GM10248 (cell line): ENCODE measurements at regions not wholly inside any gene's neighbourhood (a gene's known extent, or its start where the extent isn't known, plus 50 kb on each side); places are given as distances from the start of the nearest gene placed in this dataset.

ENCODE experiments used
- CTCF ChIA-PET: fragments of 300-600 bp; sonication (Branson Sonifier 250); formaldehyde crosslinking; extraction: SDS; loops from one replicate; lab custom pipeline; 2021; ENCODE audit warnings: antibody characterized with exemption; lab: Yijun Ruan, JAX
- POLR2A ChIA-PET: fragments of 350-650 bp; sonication (Branson Sonifier 250); formaldehyde crosslinking; extraction: SDS; loops from one replicate; lab custom pipeline; 2020; ENCODE audit warnings: antibody characterized with exemption; lab: Yijun Ruan, JAX
- DNase-seq: peaks from one replicate; pipeline ENCODE4 v3.0.0; 2012; ENCODE audit errors: extremely low spot score
- TF ChIP-seq, protein P1 (sequence below): IDR thresholded peaks from 2 replicates; pipeline ENCODE4 v1.5.1; 2012; ENCODE audit warnings: mild to moderate bottlenecking, low read depth; ENCODE audit errors: extremely low read depth, missing control alignments, control extremely low read depth

DNA sequence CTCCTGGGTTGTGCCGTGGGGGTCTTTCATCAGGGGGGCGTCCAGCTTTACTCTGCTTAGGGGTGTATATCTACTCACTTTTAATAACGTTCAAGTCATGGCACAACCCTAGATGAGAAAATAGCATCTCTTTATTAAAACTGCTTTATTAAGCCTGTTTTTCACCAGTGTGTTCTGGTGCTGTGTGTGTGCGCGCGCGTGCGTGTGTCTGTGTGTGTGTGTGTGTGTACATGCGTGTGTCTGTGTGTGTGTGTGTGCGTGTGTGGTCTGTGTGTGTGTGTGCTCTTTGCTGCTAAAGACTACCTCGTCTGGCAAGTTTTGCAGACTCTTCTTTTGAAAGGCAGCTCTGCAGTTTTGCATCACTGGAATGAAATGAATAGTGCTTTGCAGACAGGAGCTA lies 390.9 kb upstream of the MKI67 start:
- TF ChIP-seq, protein P1, sequence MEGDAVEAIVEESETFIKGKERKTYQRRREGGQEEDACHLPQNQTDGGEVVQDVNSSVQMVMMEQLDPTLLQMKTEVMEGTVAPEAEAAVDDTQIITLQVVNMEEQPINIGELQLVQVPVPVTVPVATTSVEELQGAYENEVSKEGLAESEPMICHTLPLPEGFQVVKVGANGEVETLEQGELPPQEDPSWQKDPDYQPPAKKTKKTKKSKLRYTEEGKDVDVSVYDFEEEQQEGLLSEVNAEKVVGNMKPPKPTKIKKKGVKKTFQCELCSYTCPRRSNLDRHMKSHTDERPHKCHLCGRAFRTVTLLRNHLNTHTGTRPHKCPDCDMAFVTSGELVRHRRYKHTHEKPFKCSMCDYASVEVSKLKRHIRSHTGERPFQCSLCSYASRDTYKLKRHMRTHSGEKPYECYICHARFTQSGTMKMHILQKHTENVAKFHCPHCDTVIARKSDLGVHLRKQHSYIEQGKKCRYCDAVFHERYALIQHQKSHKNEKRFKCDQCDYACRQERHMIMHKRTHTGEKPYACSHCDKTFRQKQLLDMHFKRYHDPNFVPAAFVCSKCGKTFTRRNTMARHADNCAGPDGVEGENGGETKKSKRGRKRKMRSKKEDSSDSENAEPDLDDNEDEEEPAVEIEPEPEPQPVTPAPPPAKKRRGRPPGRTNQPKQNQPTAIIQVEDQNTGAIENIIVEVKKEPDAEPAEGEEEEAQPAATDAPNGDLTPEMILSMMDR: no peak
- DNase-seq: no peak
- ChIA-PET POLR2A (no interaction called here), CTCF (no interaction called here)

DNA sequence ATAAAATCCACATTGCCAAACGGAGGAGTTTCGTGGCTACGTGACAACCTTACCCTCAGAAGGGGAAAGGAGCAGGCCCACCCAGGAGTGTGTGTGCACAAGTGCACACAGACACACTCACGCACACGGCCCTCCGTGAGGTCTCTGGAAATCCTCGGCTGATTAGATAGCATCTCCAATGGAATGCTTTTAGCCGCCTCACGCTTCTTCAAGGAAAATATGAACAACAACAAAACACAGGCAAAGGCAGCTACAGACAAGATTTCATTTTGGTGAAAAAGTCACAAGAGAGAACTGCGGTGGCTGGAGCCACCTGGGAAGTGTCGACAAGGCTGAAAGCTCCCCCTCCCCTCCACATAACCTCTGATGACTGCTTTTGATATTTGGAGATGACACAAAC lies 391.8 kb upstream of the MKI67 start:
- DNase-seq: no peak
- ChIA-PET POLR2A (no interaction called here), CTCF (no interaction called here)
- TF ChIP-seq, protein P1: no peak

GRCh38 chr10:128519581-128519980 lies 393.4 kb upstream of the MKI67 start:
- CTCF ChIA-PET: no interaction called here
- DNase-seq: no peak
- TF ChIP-seq, protein P1: no peak
- POLR2A ChIA-PET: no interaction called here

- ChIA-PET CTCF (no interaction called here), POLR2A (no interaction called here)
- no peak for DNase-seq
- TF ChIP-seq, protein P1: no peak
Measured at GRCh38 chr10:128520211-128520815, 394.1 kb upstream of the MKI67 start.

DNA sequence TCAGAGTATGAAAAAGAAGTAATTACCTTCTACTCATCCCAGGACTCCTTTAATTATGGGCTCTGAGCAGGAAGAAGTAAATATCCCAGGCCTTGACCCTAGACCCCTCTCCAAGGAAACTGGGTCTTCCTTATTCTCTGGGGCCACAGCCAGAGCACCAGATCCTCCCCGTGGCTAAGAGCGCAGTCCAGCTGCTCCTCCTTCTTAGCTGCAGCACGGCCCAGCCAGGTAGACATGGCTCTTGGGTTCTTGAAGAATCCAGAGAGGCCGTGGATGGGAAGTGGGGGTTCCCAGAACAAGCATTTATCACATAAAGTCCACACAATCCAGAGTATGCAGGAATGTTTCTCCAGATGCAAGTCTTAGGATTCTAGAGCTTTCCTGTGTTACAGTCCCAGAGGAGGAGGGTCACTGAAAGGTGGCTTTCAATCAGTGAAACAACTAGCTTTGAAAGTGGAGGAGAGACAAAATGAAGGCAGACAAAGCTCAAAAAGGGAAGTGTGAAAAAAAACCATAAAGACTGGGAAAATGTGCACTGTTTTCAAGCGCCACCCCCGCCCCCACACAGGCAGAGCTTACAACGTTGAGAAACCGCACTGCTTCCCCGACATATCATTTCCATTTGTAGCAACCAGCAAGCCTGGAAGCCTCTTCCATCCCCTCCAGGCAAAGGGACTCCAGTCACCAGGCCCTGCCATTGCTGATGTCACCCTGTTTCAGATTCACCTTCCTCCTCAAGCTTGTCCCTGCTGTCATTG lies 396.5 kb upstream of the MKI67 start:
- CTCF ChIA-PET: interaction anchor here (1.5 kb wide), 1 partner anchor 13 kb away, joined by 3 read pairs; no protein-coding TSS in a partner anchor
- POLR2A ChIA-PET: no interaction called here
- TF ChIP-seq, protein P1: no peak
- DNase-seq: no peak

DNA sequence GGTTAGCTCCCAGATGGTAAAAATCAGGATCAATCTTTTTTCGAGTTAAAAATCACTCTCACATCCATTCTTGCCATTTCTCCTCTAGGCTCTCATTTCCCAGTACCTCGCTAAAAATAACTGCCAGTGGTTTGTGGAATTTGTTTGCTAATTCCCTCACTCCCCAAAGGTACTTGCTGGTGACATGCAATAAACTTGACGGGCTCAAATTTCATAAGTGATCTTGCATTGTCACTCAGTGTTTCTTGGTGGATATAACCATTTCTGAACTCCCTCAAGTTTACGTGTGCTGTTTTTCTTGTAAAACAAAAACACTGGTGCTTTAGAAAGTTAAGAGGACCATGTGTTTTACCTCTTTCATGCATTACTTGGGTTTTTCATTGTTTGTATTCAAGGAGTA lies 399.2 kb upstream of the MKI67 start:
- DNase-seq: no peak
- ChIA-PET POLR2A (no interaction called here), CTCF (no interaction called here)
- TF ChIP-seq, protein P1: no peak
